ENCODE measurements at regions not wholly inside any gene's neighbourhood (a gene's known extent, or its start where the extent isn't known, plus 50 kb on each side); places are given as distances from the start of the nearest gene placed in this dataset.

DNA sequence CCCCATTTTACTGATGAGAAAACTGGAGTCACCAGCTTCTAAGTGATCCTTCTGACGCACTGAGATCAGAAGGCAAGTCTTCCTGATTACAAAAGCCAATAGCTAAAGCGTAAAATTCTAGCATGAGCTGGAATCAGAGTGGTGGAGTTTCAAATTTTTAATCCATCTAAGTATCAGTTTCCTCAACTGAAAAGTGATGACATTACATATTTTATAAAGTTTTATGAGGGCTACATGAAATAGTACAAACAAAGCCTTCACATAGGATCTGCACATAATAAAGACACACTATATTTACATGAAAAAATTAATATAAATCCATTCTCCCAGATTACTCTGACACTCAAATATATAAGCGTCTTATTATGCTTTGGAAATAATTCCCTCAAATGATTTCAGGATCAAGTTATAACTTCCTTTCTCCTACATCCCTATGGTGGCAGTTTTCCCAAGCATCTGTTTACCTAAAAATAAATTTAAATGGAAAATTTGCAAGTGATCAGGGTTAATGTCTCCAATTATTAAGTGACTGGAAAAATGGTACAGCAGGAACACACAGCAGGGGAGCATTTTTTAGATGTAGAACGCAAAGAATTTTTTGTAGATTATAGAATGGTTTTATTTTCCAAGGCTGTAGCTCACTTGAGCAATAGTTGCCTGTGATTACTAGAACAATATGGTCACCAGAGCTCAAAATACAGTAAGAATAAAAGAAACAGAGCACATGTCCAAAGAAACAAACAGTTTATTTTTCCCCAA lies 490.4 kb upstream of the C1orf87 start:
- no peaks in the 10 kb centered on the region for H3K36me3 Mint-ChIP-seq (ENCODE audit: low read depth, unreplicated experiment)
- H3K27me3 Mint-ChIP-seq (ENCODE audit: unreplicated experiment), result peaks cover 3% of the 10 kb centered on the region
- no peaks in the 10 kb centered on the region for H3K9me3 Mint-ChIP-seq (ENCODE audit: unreplicated experiment)
- no peaks in the 10 kb centered on the region for H3K4me1 Mint-ChIP-seq (ENCODE audit: unreplicated experiment)
- no peak for DNase-seq (ENCODE audit: low spot score)
- TF ChIP-seq, protein P1, sequence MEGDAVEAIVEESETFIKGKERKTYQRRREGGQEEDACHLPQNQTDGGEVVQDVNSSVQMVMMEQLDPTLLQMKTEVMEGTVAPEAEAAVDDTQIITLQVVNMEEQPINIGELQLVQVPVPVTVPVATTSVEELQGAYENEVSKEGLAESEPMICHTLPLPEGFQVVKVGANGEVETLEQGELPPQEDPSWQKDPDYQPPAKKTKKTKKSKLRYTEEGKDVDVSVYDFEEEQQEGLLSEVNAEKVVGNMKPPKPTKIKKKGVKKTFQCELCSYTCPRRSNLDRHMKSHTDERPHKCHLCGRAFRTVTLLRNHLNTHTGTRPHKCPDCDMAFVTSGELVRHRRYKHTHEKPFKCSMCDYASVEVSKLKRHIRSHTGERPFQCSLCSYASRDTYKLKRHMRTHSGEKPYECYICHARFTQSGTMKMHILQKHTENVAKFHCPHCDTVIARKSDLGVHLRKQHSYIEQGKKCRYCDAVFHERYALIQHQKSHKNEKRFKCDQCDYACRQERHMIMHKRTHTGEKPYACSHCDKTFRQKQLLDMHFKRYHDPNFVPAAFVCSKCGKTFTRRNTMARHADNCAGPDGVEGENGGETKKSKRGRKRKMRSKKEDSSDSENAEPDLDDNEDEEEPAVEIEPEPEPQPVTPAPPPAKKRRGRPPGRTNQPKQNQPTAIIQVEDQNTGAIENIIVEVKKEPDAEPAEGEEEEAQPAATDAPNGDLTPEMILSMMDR (IDR thresholded peaks at IDR 0.05; ENCODE audit: unreplicated experiment), result no peak
- no peak overlapping the region for H3K27ac Mint-ChIP-seq (ENCODE audit: unreplicated experiment)
- H3K4me3 Mint-ChIP-seq (ENCODE audit: unreplicated experiment), result no peak overlapping the region

DNA sequence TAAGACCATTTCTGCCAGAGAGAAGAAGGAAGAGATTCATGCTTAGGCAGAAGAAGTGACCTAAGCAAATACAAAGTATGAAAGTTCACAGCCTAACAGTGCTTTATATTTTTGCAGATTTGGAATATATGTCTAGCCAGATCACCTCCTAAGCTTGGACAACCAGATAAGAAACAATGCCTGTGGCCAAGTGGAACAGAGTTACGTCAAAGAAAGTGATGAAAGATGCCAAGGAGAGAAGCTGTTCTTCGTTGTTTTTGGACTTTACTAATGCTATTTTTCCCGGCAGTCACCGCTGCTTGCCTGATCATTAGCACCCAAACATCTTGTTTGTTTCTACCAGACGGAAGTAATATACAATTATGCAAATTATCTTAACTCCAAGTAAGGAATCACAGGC lies 489.2 kb upstream of the C1orf87 start:
- Mint-ChIP-seq H3K27ac (ENCODE audit: unreplicated experiment) (no peak overlapping the region), H3K9me3 (ENCODE audit: unreplicated experiment) (no peaks in the 10 kb centered on the region), H3K4me3 (ENCODE audit: unreplicated experiment) (no peak overlapping the region), H3K27me3 (ENCODE audit: unreplicated experiment) (peaks cover 3% of the 10 kb centered on the region), H3K36me3 (ENCODE audit: low read depth, unreplicated experiment) (no peaks in the 10 kb centered on the region), H3K4me1 (ENCODE audit: unreplicated experiment) (no peaks in the 10 kb centered on the region)
- TF ChIP-seq, protein P1 (IDR thresholded peaks at IDR 0.05; ENCODE audit: unreplicated experiment), result no peak
- DNase-seq (ENCODE audit: low spot score), result no peak

DNA sequence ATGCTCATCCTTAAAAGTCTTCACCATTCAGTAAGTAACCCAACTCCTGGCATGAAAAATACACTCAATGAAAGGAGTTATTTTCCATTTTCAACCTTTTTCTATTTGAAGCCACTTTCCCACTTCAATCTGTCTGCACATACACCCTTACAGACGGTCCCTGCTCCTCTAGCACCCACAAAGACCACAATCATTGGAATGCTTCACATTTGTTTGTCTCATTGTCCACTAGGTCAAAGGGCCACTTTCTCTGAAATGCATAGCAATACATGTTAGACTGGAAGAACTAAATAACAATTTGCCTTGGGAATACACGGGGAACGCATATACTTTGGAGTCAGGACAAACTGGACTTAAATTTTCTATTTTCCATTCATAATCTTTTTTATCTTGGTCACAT lies 487.1 kb upstream of the C1orf87 start:
- no peak overlapping the region for H3K27ac Mint-ChIP-seq (ENCODE audit: unreplicated experiment)
- DNase-seq (ENCODE audit: low spot score), result no peak
- H3K4me3 Mint-ChIP-seq (ENCODE audit: unreplicated experiment), result no peak overlapping the region
- no peaks in the 10 kb centered on the region for H3K27me3 Mint-ChIP-seq (ENCODE audit: unreplicated experiment)
- no peaks in the 10 kb centered on the region for H3K9me3 Mint-ChIP-seq (ENCODE audit: unreplicated experiment)
- H3K4me1 Mint-ChIP-seq (ENCODE audit: unreplicated experiment), result no peaks in the 10 kb centered on the region
- no peaks in the 10 kb centered on the region for H3K36me3 Mint-ChIP-seq (ENCODE audit: low read depth, unreplicated experiment)
- TF ChIP-seq, protein P1 (IDR thresholded peaks at IDR 0.05; ENCODE audit: unreplicated experiment), result no peak

DNA sequence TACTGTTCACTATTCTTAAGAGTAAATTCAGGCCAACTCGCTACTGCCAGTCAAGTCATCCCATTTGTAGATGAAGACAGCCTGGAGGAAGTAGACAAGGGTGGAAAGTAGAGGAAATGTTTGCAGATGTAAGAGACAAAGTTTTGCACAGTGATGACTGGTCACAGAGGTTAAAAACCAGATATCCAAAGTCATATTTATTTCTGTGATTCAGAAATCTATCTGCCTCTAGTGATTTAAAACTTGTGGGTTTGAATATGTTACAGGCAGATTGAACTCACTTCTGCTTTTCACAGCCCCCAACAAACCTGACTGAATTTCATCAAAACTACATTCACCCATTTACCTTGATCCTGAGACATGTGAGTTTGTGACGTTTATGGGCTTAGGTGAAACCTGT lies 484.7 kb upstream of the C1orf87 start:
- H3K4me1 Mint-ChIP-seq (ENCODE audit: unreplicated experiment), result no peaks in the 10 kb centered on the region
- H3K4me3 Mint-ChIP-seq (ENCODE audit: unreplicated experiment), result no peak overlapping the region
- DNase-seq (ENCODE audit: low spot score), result no peak
- H3K36me3 Mint-ChIP-seq (ENCODE audit: low read depth, unreplicated experiment), result no peaks in the 10 kb centered on the region
- no peak overlapping the region for H3K27ac Mint-ChIP-seq (ENCODE audit: unreplicated experiment)
- no peaks in the 10 kb centered on the region for H3K9me3 Mint-ChIP-seq (ENCODE audit: unreplicated experiment)
- H3K27me3 Mint-ChIP-seq (ENCODE audit: unreplicated experiment), result no peaks in the 10 kb centered on the region
- TF ChIP-seq, protein P1 (IDR thresholded peaks at IDR 0.05; ENCODE audit: unreplicated experiment), result no peak

DNA sequence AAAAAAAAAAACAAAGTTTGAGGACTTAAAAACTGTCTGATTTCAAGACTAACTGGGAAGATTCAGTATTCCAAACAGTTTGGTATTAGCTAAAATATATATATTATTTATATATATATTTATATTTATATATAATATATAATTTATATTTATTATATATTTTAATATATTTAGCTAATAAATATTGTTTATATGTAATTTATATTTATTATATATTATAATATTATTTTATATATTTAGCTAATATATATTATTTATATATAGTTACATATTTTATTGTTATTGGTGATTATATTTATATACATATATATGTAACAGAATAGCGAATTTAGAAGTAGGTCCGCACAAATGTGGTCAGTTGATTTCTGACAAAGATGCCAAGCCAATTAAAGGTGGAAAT lies 480.2 kb upstream of the C1orf87 start:
- peaks cover 2% of the 10 kb centered on the region for H3K27me3 Mint-ChIP-seq (ENCODE audit: unreplicated experiment)
- TF ChIP-seq, protein P1 (IDR thresholded peaks at IDR 0.05; ENCODE audit: unreplicated experiment), result no peak
- no peaks in the 10 kb centered on the region for H3K4me1 Mint-ChIP-seq (ENCODE audit: unreplicated experiment)

More for the DNA sequence above, 480.2 kb upstream of the C1orf87 start:
- Mint-ChIP-seq H3K9me3 (ENCODE audit: unreplicated experiment) (no peaks in the 10 kb centered on the region), H3K27ac (ENCODE audit: unreplicated experiment) (no peak overlapping the region), H3K36me3 (ENCODE audit: low read depth, unreplicated experiment) (no peaks in the 10 kb centered on the region), H3K4me3 (ENCODE audit: unreplicated experiment) (no peak overlapping the region)
- no peak for DNase-seq (ENCODE audit: low spot score)

Data from endothelial cell (in vitro differentiated cells).